H7 (cell line): ENCODE measurements at regions not wholly inside any gene's neighbourhood (a gene's known extent, or its start where the extent isn't known, plus 50 kb on each side); places are given as distances from the start of the nearest gene placed in this dataset.

Experiments used
- DNase-seq: peaks from one replicate; pipeline ENCODE4 v3.0.0; 2012
- H3K27me3 ChIP-seq: 2 replicates; pipeline ENCODE4 v1.6.0; 2011; ENCODE audit warnings: mild to moderate bottlenecking, low read length; ENCODE audit not compliant: control insufficient read depth, insufficient read depth
- H3K36me3 ChIP-seq: replicated peaks from 2 replicates; pipeline ENCODE4 v1.5.1; 2011; ENCODE audit warnings: low read length; ENCODE audit not compliant: control insufficient read depth, insufficient read depth
- H3K4me3 ChIP-seq: 2 replicates; pipeline ENCODE4 v1.5.1; 2011; ENCODE audit warnings: low read depth, mild to moderate bottlenecking, control low read depth, low read length, moderate library complexity; ENCODE audit not compliant: insufficient read depth

GRCh38 chr16:86034421-86034919 is 135.5 kb downstream of the IRF8 start:
- H3K36me3 ChIP-seq = no peaks in the 10 kb centered on the region
- no peak for DNase-seq
- H3K27me3 ChIP-seq = peaks cover 2% of the 10 kb centered on the region
- no peak overlapping the region for H3K4me3 ChIP-seq

- H3K4me3 ChIP-seq = no peak overlapping the region
- H3K27me3 ChIP-seq = peaks cover 2% of the 10 kb centered on the region
- no peak for DNase-seq
- H3K36me3 ChIP-seq = no peaks in the 10 kb centered on the region
Measured at GRCh38 chr16:86035906-86036305, 136.9 kb downstream of the IRF8 start.

DNA sequence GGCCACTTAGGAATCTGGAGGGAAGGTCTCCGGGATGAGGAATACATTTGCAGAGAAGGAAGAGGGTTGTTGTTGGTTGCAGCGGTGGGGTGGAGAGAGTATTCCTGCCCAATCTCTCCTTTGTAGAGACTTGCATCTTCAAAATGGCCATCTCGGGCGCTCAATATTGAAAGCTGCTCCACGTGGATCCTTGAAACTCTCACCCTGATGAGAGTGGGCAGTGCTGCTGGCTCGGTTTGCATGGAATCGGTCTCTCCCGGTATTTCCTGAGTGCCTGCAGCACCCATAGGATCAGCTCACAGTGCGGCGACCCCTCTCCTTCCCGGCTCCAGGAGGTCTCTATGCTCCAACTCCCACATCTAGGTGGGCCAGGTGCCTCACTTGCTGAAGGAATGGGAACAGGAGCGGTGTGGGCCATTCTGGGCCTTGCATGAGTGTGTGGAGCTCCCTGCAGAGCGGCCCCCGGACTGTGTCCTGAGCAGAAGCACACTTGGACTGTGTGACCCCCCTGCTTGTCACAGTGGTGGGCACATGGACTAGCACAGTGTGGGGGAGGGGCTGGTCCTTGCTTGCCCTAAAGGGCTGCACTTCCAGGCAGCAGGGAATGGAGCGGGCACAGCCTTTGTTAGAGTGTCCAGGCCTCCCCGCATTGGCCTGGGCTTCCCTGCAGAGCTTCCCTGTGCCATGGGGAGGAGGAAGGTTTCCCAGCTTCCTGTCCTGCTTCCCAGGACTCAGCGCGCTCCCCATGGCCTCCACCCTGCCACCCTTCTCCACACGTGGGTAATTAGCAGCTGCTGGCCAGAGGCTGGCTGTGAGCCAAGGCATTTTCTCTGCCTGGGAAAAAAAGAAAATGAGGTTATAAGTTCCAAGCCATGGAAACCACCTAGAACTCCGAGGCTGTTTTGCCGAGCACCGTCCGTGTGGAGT is 139.3 kb downstream of the IRF8 start:
- no peaks in the 10 kb centered on the region for H3K36me3 ChIP-seq
- H3K4me3 ChIP-seq = no peak overlapping the region
- no peaks in the 10 kb centered on the region for H3K27me3 ChIP-seq
- no peak for DNase-seq

DNA sequence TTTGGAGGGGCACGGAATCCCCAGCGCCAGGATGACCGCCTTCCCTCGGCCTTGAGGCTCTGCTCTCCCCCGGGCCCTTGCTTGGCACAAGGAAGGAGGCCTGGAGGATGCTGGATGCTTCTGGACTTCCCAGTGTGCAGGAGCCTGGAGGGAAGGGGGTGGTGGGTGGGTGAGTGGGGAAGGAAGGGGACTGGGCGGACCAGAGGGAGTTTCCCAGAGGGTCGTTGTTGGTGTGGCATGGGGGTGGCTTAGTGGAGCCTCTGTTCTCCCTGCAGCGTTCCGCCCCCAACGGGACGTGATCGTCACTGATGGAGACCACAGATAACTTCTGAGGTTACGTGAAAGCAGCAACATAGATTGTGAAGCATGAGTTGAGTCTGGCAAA is 140.0 kb downstream of the IRF8 start:
- no peak overlapping the region for H3K4me3 ChIP-seq
- no peaks in the 10 kb centered on the region for H3K36me3 ChIP-seq
- no peak for DNase-seq
- no peaks in the 10 kb centered on the region for H3K27me3 ChIP-seq

- no peak for DNase-seq
- no peak overlapping the region for H3K4me3 ChIP-seq
- H3K36me3 ChIP-seq = no peaks in the 10 kb centered on the region
- no peaks in the 10 kb centered on the region for H3K27me3 ChIP-seq
Measured at GRCh38 chr16:86039606-86040005, 140.6 kb downstream of the IRF8 start.

DNA sequence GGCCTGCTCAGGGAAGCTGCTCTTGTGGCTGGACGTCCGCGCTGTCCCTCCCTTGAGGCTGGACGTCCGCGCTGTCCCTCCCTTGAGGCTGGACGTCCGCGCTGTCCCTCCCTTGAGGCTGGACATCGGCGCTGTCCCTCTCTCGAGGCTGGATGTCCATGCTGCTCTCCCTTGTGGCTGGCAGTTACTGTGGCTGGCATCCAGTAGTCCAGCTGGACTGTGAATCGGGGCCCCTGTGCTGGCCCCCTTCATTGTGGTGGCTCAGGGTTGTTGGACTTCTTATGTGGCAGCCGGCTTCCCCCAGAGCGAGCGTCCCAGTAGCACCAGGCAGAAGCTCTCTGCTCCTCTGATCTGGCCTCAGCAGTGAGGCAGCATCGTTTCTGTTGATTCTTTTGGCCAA is 141.5 kb downstream of the IRF8 start:
- no peaks in the 10 kb centered on the region for H3K36me3 ChIP-seq
- no peaks in the 10 kb centered on the region for H3K27me3 ChIP-seq
- H3K4me3 ChIP-seq = no peak overlapping the region
- no peak for DNase-seq

DNA sequence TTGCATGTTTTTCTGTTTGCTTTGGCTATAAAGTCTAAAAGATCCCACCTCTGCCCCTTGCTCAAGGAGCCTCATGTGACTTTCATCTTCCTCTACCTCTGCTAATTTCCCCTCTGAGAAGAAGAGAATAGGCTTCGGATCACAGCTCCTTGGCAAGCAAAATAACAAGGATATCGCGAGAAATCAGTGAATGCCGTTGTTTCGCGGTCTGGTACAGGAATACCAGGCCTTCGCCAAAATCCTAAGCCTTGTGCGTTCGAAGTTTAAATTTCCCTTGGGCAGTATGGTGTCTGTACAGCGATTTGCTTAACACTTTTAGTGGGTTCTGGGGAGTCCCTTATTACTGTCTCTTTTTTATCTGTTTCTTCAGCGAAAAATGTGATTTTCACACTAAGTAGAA is 142.3 kb downstream of the IRF8 start:
- Histone ChIP-seq H3K4me3 (no peak overlapping the region), H3K36me3 (no peaks in the 10 kb centered on the region), H3K27me3 (no peaks in the 10 kb centered on the region)
- DNase-seq = no peak

DNA sequence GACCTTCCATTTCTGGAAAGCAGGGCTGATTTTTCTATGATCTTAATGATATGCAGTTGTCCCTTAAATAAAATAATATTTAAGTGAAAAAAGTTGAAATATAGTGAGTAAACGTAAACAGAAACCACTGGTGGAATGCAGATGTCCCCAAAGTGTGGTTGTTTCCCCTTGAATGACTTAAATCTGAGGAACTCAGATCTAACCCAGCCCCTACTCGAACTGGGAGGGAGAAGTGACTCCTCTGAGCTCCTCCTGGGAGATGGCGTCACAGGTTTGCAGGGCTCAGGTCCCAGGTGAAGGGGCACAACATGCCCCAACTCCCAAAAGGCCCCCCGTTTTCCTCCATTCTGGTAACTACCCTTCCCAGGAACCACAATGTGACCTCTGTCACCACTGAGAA is 142.8 kb downstream of the IRF8 start:
- no peaks in the 10 kb centered on the region for H3K27me3 ChIP-seq
- no peaks in the 10 kb centered on the region for H3K36me3 ChIP-seq
- no peak overlapping the region for H3K4me3 ChIP-seq
- no peak for DNase-seq

DNA sequence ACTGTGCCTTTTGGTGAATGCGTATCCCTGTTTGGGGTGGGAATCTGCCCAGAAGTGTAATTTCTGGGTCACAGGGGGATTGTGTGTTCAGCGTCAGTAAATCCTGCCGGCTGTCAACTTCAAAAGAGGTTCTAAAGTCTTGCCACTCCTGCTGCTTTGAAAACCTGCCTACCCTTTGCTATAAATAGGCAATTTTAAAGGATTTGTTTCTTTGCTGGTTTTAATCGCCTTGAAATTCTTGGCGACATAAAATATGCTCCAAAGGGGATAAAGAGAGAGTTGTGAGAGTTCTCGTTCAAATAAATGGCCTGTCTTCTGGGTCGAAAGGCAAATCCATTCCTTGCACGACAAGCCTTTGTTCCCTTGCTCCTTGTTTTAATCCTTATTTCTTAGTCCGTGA is 143.4 kb downstream of the IRF8 start:
- H3K36me3 ChIP-seq = no peaks in the 10 kb centered on the region
- H3K4me3 ChIP-seq = no peak overlapping the region
- H3K27me3 ChIP-seq = no peaks in the 10 kb centered on the region
- no peak for DNase-seq

DNA sequence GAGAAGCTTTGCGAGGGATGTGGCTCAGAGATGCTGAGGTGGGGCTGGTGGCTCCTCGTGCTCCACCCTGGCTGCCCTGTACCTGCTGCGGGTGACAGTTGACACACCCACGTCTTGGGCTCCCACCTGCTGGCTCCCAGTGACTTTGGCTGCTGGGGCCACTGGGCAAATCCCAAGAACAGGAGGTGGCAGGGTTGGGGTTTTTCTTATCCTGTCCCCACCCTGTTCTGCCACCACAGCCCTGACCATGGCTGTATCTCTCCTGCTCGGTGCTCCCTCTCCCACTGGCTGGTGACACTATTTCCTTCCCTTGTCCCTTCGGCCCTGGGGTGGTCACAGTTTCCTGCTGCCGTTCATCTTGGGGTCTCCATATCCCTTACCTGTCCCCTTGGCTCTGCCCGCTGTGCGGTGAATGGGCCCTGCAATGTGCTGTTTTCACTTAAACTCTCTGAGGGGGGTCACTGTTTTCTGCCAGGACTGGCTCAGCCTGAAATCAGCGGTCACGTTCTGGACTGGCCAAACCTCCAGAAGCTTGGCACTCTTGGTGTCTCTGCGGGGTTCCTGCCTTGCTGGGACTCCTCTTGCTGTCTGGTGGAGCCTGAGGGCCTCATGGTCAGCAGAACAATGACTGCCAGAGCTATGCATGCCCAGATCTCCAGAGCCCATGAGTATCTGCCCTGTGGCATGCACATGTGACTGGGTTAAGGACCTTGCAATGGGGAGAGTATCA is 144.2 kb downstream of the IRF8 start:
- H3K36me3 ChIP-seq = no peaks in the 10 kb centered on the region
- DNase-seq = no peak
- H3K27me3 ChIP-seq = no peaks in the 10 kb centered on the region
- H3K4me3 ChIP-seq = no peak overlapping the region

GRCh38 chr16:86044241-86044671 is 145.3 kb downstream of the IRF8 start:
- Histone ChIP-seq H3K36me3 (no peaks in the 10 kb centered on the region), H3K27me3 (no peaks in the 10 kb centered on the region), H3K4me3 (no peak overlapping the region)
- peak; percentile 96 for DNase-seq

DNA sequence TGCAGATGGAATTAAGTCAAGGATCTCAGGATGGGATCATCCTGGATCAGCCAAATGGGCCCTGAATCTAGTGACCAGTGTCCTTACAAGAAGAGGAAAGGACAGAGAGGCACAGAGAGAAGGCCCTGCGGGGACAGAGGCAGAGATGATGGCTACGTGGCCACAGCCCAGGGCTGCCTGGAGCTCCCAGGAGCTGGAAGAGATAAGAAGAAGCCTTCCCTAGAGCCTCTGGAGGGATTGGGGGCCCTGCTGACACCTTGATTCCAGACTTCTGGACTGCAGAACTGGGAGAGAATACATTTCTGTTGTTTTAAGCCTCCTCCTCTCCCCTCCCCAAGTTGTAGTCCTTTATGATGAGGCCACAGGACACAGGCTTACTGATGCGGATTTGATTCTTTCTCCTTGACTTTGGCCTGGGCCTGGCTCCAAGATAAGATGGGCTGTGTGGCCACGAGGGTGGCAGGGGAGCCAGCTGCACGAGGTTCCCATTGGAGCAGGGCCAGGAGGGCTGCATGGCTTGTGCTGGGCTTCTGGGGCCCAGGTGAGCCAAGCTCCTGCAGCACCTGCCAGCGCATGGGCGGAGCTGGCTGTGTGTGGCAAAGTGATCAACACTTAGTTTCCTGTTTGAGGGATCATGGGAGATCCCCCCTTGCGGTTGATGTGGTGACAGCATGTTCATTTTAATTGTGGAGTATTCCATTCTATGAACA is 146.1 kb downstream of the IRF8 start:
- Histone ChIP-seq H3K36me3 (no peaks in the 10 kb centered on the region), H3K4me3 (no peak overlapping the region), H3K27me3 (no peaks in the 10 kb centered on the region)
- no peak for DNase-seq

GRCh38 chr16:86045591-86045971 is 146.6 kb downstream of the IRF8 start:
- Histone ChIP-seq H3K27me3 (no peaks in the 10 kb centered on the region), H3K36me3 (no peaks in the 10 kb centered on the region), H3K4me3 (no peak overlapping the region)
- DNase-seq = no peak

DNA sequence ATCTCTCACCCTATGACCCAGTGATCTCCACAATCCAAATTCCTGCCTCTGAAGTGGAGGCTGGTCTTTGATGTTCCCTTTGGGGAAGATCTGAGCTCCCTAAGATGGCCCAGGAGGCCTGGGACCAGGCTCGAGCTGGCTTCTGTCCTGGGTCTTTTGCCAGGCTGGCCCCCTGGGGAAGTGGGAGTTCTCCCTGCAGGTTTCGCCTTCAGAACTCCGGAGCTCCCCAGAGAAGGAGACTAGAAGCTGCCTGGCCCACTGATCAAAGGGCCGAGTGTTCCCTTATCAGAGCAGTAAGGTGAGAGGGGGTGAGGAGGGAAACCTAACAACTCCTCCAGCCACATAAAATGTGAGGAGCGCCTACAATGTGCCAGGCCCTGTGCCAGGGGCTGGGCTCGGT is 147.1 kb downstream of the IRF8 start:
- no peak for DNase-seq
- no peak overlapping the region for H3K4me3 ChIP-seq
- no peaks in the 10 kb centered on the region for H3K36me3 ChIP-seq
- no peaks in the 10 kb centered on the region for H3K27me3 ChIP-seq
